NCI-H2107 (cell line): ENCODE measurements at regions not wholly inside any gene's neighbourhood (a gene's known extent, or its start where the extent isn't known, plus 50 kb on each side); places are given as distances from the start of the nearest gene placed in this dataset.

ENCODE experiments used
- DNase-seq: peaks from one replicate; lab custom pipeline; 2025; lab: John Stamatoyannopoulos, UW

DNA sequence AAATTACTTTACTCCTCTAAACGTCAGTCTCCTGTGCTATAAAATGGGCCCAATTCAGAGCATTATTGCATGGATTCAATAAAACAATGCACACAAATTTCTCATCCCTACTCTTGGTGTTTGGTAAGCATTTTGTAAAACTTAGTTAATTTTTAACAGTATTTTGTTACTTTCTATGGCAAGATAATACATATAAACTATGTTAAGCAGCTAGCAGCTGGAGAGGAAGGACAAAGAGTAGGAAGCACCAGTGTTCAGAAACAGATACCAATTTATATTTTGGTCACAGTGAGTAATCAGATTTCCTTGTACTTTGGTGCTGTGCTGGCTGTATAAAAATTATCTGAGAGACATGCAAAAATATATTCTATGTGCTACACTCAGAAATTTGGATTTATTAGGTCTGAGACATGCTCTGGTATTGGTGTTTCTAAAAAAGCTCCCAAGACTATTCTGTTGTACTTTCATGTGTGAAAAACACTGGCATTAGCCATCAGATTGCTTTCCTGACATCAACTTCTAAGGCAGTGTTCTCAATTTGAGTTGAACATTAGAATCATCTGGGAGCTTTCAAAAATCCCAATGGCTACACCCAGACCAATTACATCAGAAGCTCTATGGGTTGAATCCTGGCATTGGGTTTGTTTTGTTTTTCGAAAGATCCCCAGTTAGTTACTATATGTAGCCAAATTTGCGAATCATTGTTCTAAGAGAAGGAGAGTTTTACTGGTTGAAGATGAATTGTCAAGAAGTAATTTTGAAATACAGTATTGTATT, 100.3 kb upstream of the C1orf87 start:
- no peak for DNase-seq

DNA sequence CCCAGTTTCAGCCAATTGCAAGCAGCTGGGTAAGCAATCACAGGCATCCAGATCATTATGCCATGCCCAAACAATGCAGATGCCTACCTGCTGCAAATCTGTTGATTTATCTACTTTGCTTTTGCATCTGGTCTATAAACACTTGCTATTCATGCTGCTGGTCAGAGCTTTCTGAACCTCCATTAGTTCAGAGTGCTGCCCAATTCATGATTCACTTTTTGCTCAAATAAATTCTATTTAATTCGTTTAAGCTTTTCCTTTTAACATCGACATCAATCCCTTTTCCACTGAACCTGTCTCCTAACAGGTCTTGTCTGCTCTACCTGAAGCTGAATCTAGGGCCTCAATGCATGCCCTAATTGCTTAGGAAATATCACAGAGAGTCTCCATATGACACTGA, 99.4 kb upstream of the C1orf87 start:
- no peak for DNase-seq

DNA sequence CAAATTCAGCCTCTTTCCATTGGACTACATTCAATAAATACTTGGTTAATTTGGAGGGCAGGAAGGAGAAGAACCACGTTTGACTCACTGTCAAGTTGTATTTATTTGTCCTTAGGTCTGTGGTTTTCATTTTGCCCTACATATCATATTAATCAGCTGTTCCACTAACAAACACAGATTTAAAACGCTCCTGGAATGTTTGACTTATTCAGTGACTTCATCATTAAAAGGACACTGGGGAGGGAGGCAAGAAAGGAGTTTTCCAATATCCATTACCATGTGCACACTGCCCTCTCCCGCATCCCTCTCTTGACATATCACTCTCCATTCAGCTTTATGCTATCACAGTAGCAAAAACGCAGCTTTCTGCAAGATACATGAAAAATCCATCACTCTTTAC, 98.2 kb upstream of the C1orf87 start:
- no peak for DNase-seq

DNA sequence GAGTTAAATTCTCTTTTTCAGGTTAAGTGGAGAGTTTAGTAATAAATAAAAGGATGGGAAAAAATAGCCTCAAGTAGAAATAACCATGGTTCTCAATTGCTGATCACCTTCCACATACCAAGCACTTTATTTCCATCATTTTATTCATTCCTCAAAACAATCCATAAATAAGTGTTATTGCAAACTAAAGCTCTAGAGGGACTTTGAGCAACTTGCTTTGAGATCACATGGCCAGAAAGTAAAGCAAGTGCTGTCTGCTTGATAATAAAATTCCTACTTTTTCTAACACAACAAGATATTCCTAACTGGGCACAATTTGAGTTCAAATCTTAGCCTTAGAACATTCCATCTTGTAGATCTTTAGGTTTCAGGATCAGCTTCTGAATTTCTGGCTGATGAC, 97.1 kb upstream of the C1orf87 start:
- no peak for DNase-seq

DNA sequence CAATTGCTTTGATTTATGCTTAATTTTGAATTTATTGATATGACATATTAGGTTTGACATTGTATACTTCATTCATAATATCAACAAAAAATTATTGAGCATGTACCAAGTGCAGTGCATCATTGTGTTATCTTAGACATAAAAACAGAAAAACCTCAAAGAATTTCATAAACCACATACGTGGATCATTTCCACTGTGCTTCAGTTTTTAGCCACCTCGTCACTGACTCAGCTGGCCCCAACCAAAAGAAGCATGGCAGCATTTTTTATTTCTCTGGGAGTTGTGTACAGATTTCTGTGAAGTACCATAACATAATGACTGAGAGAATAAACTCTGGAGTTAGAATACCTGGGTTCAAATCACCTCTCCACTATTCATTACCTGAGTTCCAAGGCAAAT, 95.6 kb upstream of the C1orf87 start:
- DNase-seq, result no peak

DNA sequence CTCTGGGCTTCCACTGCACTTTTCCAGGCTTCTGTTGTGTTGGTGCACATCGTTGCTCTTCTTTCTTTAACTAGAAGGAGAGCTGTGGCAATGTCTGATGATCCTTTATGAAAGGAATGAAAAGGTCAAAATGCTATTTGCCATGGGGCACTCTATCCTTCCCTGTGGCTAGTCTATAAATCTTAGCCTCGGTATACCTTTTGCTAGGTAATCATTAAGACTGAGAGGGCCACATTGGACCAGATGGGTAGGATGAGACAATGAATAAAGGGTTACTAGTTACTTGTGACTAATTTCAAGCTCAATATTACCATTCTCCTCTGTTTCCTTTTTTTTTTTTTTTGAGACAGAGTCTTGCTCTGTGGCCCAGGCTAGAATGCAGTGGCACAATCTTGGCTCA, 89.4 kb upstream of the C1orf87 start:
- DNase-seq, result no peak

DNA sequence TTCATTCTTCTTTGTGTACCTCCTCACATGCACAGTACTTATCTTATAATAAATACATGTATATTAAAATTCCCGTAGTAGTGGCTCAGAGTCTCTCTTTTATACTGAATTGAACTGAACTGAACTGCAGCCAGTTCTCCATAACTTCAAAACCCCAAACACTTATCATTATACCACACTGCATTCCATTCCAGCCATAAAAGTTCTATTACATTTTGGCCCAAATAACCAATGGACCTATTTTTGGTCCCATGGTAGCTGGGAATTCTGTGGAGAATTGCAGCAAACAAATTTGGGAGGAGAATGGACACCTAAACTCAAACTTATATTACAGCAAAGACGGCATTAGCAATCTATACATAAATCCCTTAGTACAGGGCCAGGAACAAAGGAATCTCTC, 86.6 kb upstream of the C1orf87 start:
- DNase-seq, result no peak

DNA sequence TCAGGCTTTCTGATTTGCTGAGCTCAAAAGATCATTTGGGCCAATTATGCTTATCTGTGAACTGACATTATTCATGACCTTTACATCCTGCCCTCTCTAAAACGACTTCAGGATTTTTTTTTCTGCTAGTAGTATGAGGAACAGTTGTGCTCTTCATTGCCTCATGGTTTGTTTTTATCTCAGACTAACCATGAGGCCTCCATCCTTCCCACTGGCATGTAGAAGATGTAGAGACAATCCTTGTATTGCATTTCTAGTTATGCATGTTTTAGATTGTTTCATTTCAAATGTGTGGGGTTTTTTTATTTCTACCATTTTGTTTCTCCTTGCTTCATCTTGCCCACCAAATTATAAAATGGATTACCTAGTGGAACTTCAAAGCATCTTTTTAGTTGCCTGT, 82.8 kb upstream of the C1orf87 start:
- DNase-seq, result no peak

DNA sequence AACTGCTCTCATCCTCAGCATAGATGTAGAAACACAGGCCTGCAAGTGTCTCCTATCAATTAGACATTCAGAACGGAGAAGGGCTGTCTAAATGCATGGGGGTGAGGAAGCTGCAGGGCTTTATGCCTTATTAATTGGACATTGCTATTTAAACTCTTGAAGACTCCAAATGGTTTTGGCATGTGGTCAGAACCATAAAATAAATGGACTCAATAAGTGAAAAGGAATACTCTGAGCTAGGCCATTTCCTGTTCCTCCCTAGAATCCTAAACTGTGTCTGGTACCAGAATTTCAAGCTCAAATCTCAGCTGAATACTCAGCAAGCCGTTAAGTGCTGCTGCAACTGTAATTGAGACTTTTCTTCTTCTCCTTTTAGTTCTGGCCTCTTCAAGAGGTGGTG, 80.4 kb upstream of the C1orf87 start:
- no peak for DNase-seq

DNA sequence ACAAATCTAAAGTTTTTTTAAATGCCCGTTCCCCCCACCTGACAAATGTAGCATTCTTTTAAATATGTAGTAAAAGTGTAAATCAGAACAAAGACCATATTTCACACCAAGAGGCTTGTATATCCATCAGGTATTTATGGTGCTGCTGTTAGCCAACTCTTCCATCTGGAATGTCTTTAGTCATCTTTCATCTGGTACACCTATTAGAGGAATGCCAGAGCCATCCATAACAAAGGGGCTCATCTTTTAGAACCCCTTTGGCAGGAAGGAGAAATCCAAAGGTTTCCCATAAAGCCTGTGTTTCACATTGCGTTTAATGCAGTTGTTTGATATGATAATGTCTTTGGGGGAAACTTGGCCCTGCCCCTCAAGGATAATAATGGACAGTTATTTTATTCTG, 79.3 kb upstream of the C1orf87 start:
- DNase-seq, result no peak

DNA sequence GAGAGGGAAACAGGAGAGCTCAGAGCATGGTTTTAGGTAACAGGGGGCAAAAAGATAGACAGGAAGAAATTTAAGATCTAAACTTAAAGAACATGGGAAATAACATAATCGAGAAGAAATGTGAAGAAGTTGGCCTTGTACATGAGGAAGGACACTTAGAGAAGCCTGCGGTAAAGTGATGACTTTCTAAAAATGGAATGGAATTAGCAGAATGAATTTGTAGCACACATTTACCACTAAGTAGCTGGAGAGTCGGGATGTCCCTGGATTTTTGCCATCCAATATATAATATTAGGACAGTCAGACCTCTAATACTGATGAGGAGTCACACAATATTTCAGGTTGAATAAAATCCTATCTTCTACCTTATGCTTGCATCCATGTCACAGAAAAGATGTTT, 77.7 kb upstream of the C1orf87 start:
- DNase-seq, result no peak

DNA sequence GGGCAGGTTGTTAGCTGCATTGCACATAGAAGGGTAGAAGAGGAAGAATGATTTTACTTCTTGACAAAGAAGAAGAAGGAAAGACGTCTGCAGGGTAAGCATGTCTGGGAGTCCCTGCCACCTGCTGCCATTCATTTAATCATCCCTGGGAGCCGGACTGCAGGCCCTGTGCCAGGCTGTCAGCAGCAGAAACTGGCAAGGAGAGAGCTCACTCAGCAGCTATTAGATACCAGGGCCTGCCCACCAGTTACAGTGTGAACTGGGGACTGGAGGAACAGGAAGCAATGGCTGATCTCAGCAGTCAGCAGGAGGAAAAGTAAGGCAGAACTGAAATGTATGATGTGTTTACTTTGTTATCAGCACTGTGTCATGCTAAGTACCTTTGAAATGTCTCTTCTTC, 75.7 kb upstream of the C1orf87 start:
- no peak for DNase-seq

DNA sequence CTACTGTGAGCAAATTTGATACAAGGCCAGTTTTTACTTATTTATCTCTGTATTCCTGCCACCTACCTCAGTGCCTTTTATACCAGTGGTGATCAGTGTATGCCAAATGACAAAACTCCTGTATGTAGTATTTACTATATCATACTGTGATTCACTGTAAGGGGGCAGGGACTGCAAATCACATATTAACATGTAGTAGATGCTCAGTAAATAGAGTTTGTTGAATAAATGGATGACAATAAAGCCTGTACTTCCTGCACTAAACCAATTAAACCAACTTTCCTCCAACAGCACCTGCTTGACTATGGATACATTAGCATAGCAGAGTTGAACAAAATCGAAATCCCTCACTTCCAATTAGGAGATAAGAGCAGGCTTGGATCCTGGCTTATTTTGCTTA, 73.3 kb upstream of the C1orf87 start:
- no peak for DNase-seq

DNA sequence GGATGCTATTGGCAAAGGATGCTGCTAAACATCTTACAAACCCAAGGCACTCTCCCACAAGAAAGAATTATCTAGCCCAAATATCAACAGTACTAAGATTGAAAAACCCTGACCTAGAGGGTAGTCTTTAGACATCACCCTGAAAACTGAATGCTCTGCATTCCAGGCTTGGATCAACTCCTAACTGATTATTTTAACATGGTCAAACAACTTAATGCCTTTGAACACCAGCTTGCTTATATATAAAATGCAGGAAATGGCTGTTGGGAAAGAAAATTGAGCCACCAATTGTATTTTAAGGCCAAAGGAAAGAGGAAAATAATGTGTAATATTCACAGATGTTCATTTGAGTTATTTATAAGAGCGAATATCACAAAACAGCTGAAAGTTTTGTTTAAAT, 72.2 kb upstream of the C1orf87 start:
- no peak for DNase-seq

DNA sequence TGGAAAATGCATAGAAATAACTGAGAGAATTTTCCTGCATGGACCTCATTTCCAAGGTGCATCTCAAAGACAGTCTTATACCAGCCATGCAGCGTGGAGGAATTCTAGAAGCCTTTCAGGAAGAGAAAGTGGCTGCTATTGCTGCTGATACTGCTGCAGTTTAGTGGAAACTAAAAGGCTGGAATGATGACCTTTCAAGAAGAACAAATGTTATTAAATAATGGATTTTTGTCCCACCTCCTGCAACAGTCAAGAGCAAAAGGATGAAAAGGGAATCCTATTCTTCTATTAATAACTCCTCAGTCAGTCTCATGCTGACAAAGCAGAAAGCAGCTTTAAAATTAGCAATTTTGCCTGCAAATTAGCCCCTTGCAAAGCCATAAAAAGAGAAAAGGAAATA, 68.2 kb upstream of the C1orf87 start:
- no peak for DNase-seq

DNA sequence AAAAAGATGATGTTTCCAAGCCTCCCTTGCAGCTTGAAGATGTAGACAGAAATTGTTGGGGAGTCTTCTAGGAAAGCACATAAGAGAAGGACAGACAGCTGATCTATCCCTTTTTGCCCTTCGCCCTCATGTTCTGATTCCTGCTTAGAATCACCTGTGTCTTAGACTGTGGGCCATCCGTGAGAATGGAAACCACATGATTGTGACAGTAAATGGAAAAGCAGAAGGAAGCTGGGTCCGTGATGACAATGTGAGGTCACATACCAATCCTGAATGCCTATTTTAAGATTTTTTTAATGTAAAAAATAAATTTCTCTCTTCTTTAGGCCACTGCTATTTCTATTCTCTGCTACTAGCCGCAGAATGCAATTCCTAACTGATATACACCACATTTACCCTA, 67.7 kb upstream of the C1orf87 start:
- DNase-seq, result no peak

DNA sequence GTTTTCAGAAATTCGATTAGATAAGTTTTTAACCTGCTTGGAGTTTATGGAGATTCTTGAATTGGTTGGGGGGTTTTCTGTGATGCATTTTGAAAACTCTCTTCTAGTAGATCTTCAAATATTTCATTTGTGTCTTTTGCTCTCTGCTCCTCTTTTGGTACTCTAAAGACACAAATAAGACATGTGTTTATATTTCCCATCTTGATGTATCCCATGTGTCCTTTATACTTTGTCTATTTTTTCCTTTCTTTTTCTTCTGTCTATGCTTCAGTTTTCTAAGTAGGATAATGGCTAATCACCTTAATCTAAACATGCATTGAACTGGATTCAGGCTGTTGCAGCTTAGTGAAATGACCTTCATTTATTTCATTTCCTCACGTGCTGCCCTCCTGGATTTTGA, 63.8 kb upstream of the C1orf87 start:
- DNase-seq, result no peak

DNA sequence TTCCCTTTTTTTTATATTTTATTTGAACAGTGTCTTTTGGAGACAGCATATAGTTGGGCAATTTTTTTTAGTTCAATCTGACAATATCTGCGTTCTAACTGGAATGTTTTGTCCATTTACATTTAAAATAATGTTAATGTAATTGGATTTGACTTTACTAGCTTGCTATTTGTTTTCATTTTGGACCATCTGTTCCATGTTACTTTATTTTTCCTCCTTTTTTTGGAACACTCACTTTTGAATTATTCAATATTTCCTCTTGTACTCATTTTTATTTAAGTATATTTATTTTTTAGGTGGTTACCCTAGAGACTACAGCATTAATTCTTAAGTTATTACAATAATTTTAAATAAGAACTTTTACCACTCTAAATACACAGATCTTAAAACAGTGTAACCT, 62.8 kb upstream of the C1orf87 start:
- DNase-seq, result no peak

DNA sequence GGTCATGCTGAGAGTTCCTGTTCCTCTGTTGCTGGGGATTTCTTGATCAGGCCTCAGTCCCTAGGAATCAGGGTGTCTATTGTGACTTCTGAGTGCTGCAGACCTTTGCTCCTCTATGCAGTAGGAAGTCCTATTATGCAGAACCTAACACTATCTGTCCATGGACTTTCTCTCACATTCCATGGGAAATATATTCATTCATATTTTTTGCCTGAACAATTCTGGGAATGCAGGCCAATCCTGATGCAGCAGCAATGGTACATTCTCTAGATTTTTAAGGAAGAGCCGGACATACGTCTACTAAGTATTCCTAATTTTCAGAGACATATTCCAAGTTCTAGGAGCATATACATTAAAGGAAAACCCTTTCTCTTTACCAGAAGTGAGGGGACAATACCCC, 61.1 kb upstream of the C1orf87 start:
- no peak for DNase-seq

DNA sequence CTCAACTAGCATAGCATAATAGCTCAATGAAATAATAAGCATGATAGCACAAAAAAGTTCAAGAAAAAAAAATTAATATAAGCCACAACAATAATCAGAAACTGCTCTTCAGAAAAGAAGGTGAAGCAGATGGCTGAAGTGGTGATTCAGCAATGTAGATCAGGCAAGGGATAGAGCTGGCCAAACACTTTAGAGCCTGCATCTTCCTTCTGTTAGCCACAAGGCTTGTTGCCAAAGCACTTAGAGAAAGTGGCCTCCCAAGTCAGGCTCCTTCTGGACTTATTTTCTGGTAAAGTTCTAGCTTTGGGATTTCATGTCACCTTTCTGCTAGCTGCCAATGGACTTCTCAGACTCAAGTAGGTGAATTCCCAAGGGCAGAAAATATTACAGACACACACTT, 60.3 kb upstream of the C1orf87 start:
- DNase-seq, result no peak

DNA sequence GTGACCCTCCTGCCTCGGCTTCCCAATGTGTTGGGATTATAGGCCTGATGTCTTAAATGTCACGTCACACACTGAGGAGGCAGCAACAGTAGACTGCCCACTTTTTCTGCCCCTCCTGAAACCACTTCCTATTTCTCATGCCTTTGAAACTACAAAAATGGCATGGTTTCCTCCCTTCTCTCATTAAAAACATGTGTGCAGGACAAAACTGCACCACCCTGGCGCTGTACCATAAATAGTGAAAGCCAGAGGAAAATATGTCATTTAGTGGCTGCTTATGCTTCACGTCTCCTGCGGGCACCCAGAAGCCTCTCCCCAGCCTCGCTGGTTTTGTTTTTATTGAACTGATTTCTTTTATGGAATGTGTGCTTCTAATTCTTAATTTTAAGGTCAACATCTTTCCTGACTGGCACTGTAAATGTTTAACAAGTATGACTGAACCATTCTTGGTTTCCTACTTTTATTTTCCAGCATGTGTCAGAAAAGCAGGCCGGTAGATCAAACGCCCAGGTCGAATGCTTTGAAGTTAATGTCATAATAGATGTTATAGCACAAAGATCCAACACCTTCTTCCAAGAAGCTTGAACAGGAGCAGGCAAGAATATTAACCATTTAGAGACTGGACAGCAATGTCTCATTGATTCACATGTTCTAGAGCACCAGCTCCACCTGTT, 59.6 kb upstream of the C1orf87 start:
- no peak for DNase-seq

DNA sequence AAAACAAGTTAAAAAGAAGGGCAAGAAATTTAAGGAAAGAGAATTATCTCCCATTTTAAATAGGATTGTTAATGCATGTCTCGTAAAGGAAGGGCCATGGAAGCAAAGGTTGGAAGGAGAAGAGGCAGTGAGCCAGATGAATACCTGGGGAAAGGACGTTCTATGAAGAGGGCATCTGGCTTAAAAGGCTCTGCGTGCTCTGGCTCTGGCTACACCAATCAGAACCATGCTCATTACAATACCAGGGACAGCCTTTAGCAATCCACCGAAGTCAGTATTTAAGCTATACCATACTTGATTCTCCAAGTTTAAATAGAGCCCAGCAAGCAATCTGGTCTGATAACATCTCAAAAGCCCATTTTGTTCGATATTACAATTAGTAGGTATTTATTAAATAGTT, 58.5 kb upstream of the C1orf87 start:
- DNase-seq, result no peak

DNA sequence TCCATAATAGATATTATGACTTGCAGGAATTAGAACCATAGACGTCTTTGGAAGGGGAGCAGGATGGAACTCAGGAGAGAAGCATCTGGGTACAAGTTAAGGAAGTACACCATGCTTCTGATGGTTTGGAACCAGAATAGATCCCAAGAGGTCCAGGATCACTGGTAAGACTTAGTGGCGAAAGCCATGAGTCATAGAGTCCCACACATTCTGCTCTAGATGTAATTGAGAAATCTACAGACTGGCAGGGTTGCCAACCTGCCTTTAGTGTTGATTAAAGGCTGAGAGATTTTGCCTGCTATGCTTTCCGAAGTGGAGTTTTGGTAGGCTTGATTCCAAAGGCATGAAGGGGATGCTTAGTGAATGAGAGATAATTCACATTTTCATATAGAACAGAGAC, 57.1 kb upstream of the C1orf87 start:
- no peak for DNase-seq

DNA sequence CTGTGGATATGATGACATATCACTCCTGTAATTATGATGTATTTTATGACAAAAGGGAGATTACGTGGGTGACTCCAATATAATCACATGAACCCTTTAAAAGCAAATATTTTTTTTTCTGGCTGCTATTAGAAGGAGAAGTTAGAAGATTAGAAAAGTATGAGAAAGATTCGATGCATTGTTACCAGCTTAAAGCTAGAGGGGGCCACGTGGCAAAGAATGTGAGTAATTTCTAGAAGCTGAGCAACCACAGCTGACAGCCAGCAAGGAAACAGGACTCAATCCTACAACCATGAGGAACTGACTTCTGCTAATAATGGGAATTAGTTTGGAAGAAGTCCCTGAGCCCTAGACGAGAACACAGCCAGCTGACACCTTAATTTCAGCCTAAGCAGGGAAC, 56.3 kb upstream of the C1orf87 start:
- no peak for DNase-seq
